Endothelial cell of umbilical vein (primary cell): ENCODE measurements at regions not wholly inside any gene's neighbourhood (a gene's known extent, or its start where the extent isn't known, plus 50 kb on each side); places are given as distances from the start of the nearest gene placed in this dataset.

Experiments used
- CTCF ChIP-seq, 2 donors: IDR thresholded peaks; 1 replicate in 1 of 2; 2 replicates in 1 of 2; pipeline ENCODE4 v1.5.1; 2011; ENCODE audit warnings: low read length in 2 of 2, mild to moderate bottlenecking in 2 of 2, moderate library complexity in 2 of 2, control low read depth in 1 of 2, inconsistent platforms in 1 of 2, low read depth in 1 of 2; ENCODE audit not compliant: insufficient read depth in 1 of 2; ENCODE audit errors: extremely low read depth in 1 of 2
- EZH2 ChIP-seq: IDR thresholded peaks from 2 replicates; pipeline ENCODE4 v1.6.1; 2012; ENCODE audit warnings: borderline replicate concordance, low read depth, mild to moderate bottlenecking, moderate library complexity, low read length, inconsistent platforms; ENCODE audit not compliant: severe bottlenecking
- GATA2 ChIP-seq: IDR thresholded peaks from 2 replicates; pipeline ENCODE4 v1.7.0; 2011; ENCODE audit warnings: low read depth, mild to moderate bottlenecking, moderate library complexity, mixed read lengths, low read length; ENCODE audit not compliant: insufficient read length, insufficient read depth
- JUN ChIP-seq: IDR thresholded peaks from 2 replicates; pipeline ENCODE4 v1.6.1; 2011; ENCODE audit warnings: borderline replicate concordance, low read depth; ENCODE audit not compliant: insufficient read length, insufficient read depth
- MYC ChIP-seq: IDR thresholded peaks from one replicate; pipeline ENCODE4 v1.6.1; 2011; ENCODE audit warnings: mild to moderate bottlenecking, low read depth, low read length
- POLR2A ChIP-seq: IDR thresholded peaks from 2 replicates; pipeline ENCODE4 v1.6.1; 2012; ENCODE audit warnings: low read depth, mild to moderate bottlenecking, control low read depth, low read length
- POLR2AphosphoS5 ChIP-seq: IDR thresholded peaks from 2 replicates; pipeline ENCODE4 v1.6.1; 2012; ENCODE audit warnings: low read depth, mild to moderate bottlenecking, control low read depth, low read length, moderate library complexity; ENCODE audit not compliant: insufficient read depth
- TF ChIP-seq, protein P1 (sequence below): IDR thresholded peaks from 2 replicates; pipeline ENCODE4 v1.6.1; 2011; ENCODE audit not compliant: insufficient read depth, insufficient read length

GRCh38 chr2:219744600-219744999 lies 117.2 kb downstream of the SLC4A3 start:
- no peak for TF ChIP-seq POLR2A
- no peak for TF ChIP-seq POLR2AphosphoS5
- TF ChIP-seq, protein P1, sequence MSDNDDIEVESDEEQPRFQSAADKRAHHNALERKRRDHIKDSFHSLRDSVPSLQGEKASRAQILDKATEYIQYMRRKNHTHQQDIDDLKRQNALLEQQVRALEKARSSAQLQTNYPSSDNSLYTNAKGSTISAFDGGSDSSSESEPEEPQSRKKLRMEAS, result no peak
- no peak for TF ChIP-seq CTCF (IDR thresholded peaks at IDR 0.05; ENCODE audit: extremely low read depth in 1 of 2, insufficient read depth in 1 of 2, low read depth in 1 of 2, low read length in 2 of 2)
- TF ChIP-seq JUN, result no peak
- TF ChIP-seq EZH2, result no peak
- TF ChIP-seq GATA2, result no peak
- TF ChIP-seq MYC, result no peak
